Loucy (cell line): ENCODE measurements at regions not wholly inside any gene's neighbourhood (a gene's known extent, or its start where the extent isn't known, plus 50 kb on each side); places are given as distances from the start of the nearest gene placed in this dataset.

Source experiments
- H2AFZ ChIP-seq: fragments of 200-600 bp; sonication (generic); 2 replicates; pipeline ENCODE4 v1.6.0; 2016; ENCODE audit warnings: antibody characterized with exemption, mild to moderate bottlenecking, low read length, moderate library complexity
- H3F3A ChIP-seq: fragments of 200-600 bp; 2 replicates; pipeline ENCODE4 v1.6.0; 2016; ENCODE audit warnings: antibody characterized with exemption, low read depth, mild to moderate bottlenecking
- H3K27me3 ChIP-seq: fragments of 200-600 bp; sonication (generic); 2 replicates; pipeline ENCODE4 v1.6.1; 2014; ENCODE audit warnings: low read length, mild to moderate bottlenecking; ENCODE audit not compliant: insufficient read depth, poor library complexity, severe bottlenecking
- H3K36me3 ChIP-seq: fragments of 200-600 bp; sonication (generic); 2 replicates; pipeline ENCODE4 v1.6.1; 2016; ENCODE audit warnings: low read length; ENCODE audit not compliant: insufficient read depth
- H3K4me1 ChIP-seq: fragments of 200-600 bp; sonication (generic); 2 replicates; pipeline ENCODE4 v1.5.1; 2014; ENCODE audit warnings: low read length, mild to moderate bottlenecking; ENCODE audit not compliant: insufficient read depth, poor library complexity, severe bottlenecking
- H3K4me2 ChIP-seq: fragments of 200-600 bp; sonication (generic); 2 replicates; pipeline ENCODE4 v1.6.0; 2014; ENCODE audit warnings: antibody characterized with exemption, low read length, low read depth, mild to moderate bottlenecking; ENCODE audit not compliant: poor library complexity, severe bottlenecking
- H3K4me3 ChIP-seq: fragments of 200-600 bp; sonication (generic); 2 replicates; pipeline ENCODE4 v1.5.1; 2014; ENCODE audit warnings: low read length, mild to moderate bottlenecking, mixed read lengths; ENCODE audit not compliant: poor library complexity, severe bottlenecking
- H3K79me2 ChIP-seq: fragments of 200-600 bp; sonication (generic); 2 replicates; pipeline ENCODE4 v1.6.1; 2014; ENCODE audit warnings: low read length; ENCODE audit not compliant: insufficient read depth
- H3K9ac ChIP-seq: fragments of 200-600 bp; sonication (generic); 2 replicates; pipeline ENCODE4 v1.6.0; 2014; ENCODE audit warnings: mild to moderate bottlenecking, low read depth, low read length, moderate library complexity; ENCODE audit not compliant: poor library complexity, severe bottlenecking
- H3K9me2 ChIP-seq: fragments of 200-600 bp; sonication (generic); replicated peaks from 2 replicates; pipeline ENCODE4 v1.6.1; 2016; ENCODE audit warnings: low read depth, low read length, mixed read lengths
- H3K9me3 ChIP-seq: fragments of 200-600 bp; sonication (generic); 2 replicates; pipeline ENCODE4 v1.6.1; 2014; ENCODE audit warnings: mild to moderate bottlenecking, antibody characterized with exemption, low read length, low read depth; ENCODE audit not compliant: insufficient read depth
- H4K20me1 ChIP-seq: fragments of 200-600 bp; sonication (generic); 2 replicates; pipeline ENCODE4 v1.6.0; 2014; ENCODE audit warnings: antibody characterized with exemption, low read length, mild to moderate bottlenecking; ENCODE audit not compliant: insufficient read depth, poor library complexity, severe bottlenecking
- CTCF ChIP-seq: fragments of 200-600 bp; sonication (generic); conservative IDR thresholded peaks from 2 replicates; pipeline ENCODE4 v1.5.1; 2014; ENCODE audit warnings: mild to moderate bottlenecking, antibody characterized with exemption, low read length
- EZH2phosphoT487 ChIP-seq: fragments of 200-600 bp; IDR thresholded peaks from 2 replicates; pipeline ENCODE4 v1.6.1; 2018; ENCODE audit warnings: antibody characterized with exemption, mild to moderate bottlenecking, moderate library complexity, borderline replicate concordance

GRCh38 chr7:94160719-94161435 is 156.7 kb upstream of the BET1 start:
- Histone ChIP-seq H3K4me3 (no peak overlapping the region), H3K4me1 (peaks cover 6% of the 10 kb centered on the region), H3F3A (no peaks in the 10 kb centered on the region), H3K4me2 (peak overlapping the region; percentile 10), H3K27me3 (no peaks in the 10 kb centered on the region), H3K9me3 (no peaks in the 10 kb centered on the region), H3K79me2 (no peaks in the 10 kb centered on the region), H3K9me2 (no peaks in the 10 kb centered on the region), H3K36me3 (no peaks in the 10 kb centered on the region), H2AFZ (no peak overlapping the region), H4K20me1 (no peaks in the 10 kb centered on the region), H3K9ac (no peak overlapping the region)
- TF ChIP-seq CTCF (no peak), EZH2phosphoT487 (no peak)

DNA sequence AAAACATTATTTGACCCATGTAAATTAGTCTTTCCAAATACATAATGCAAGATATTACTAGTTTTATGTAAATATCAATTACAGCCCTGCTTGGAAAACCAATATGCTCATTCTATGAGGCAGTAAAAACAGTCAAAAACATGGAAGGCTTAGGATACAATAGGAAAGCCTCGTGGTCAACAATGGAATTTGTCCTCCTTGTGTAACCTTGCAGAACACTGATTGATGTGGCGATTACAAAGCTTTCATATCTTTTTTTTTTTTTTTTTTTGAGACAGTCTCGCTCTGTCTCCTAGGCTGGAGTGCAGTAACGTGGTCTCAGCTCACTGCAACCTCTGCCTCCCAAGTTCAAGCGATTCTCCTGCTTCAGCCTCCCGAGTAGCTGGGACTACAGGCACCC is 157.3 kb upstream of the BET1 start:
- no peak overlapping the region for H3K4me2 ChIP-seq
- H3K79me2 ChIP-seq, result no peaks in the 10 kb centered on the region
- no peaks in the 10 kb centered on the region for H3K9me2 ChIP-seq
- H3K9ac ChIP-seq, result no peak overlapping the region
- no peak for TF ChIP-seq EZH2phosphoT487
- no peak for TF ChIP-seq CTCF
- H3K9me3 ChIP-seq, result no peaks in the 10 kb centered on the region
- H3F3A ChIP-seq, result no peaks in the 10 kb centered on the region
- no peak overlapping the region for H2AFZ ChIP-seq
- no peaks in the 10 kb centered on the region for H4K20me1 ChIP-seq
- no peak overlapping the region for H3K4me3 ChIP-seq
- H3K27me3 ChIP-seq, result no peaks in the 10 kb centered on the region
- peaks cover 6% of the 10 kb centered on the region for H3K4me1 ChIP-seq
- no peaks in the 10 kb centered on the region for H3K36me3 ChIP-seq

GRCh38 chr7:94169682-94170081 is 165.5 kb upstream of the BET1 start:
- Histone ChIP-seq H3K36me3 (no peaks in the 10 kb centered on the region), H3K79me2 (no peaks in the 10 kb centered on the region), H3F3A (no peaks in the 10 kb centered on the region), H3K9me2 (no peaks in the 10 kb centered on the region), H3K4me1 (no peaks in the 10 kb centered on the region), H2AFZ (no peak overlapping the region), H3K4me2 (no peak overlapping the region), H3K27me3 (no peaks in the 10 kb centered on the region), H3K4me3 (no peak overlapping the region), H4K20me1 (no peaks in the 10 kb centered on the region), H3K9ac (no peak overlapping the region), H3K9me3 (no peaks in the 10 kb centered on the region)
- TF ChIP-seq CTCF (no peak), EZH2phosphoT487 (no peak)
